ENCODE measurements at regions not wholly inside any gene's neighbourhood (a gene's known extent, or its start where the extent isn't known, plus 50 kb on each side); places are given as distances from the start of the nearest gene placed in this dataset.
A peak's percentile ranks its signal among the peaks of the same experiment; 100 is the strongest.

- no peak for DNase-seq
Observed at GRCh38 chr2:15049096-15049993, 416.8 kb downstream of the LRATD1 start.

GRCh38 chr2:15050483-15050882 lies 418.0 kb downstream of the LRATD1 start:
- DNase-seq, result no peak

- no peak for DNase-seq
Observed at GRCh38 chr2:15053542-15053941, 421.0 kb downstream of the LRATD1 start.

- DNase-seq, result no peak
Observed at GRCh38 chr2:15058015-15058720, 425.7 kb downstream of the LRATD1 start.

GRCh38 chr2:15058721-15059157 lies 426.2 kb downstream of the LRATD1 start:
- DNase-seq, result no peak

GRCh38 chr2:15059870-15060512 lies 427.5 kb downstream of the LRATD1 start:
- DNase-seq, result no peak

GRCh38 chr2:15061268-15061667 lies 428.8 kb downstream of the LRATD1 start:
- DNase-seq, result no peak

GRCh38 chr2:15066138-15066537 lies 433.6 kb downstream of the LRATD1 start:
- DNase-seq, result no peak

GRCh38 chr2:15069149-15069548 lies 436.6 kb downstream of the LRATD1 start:
- no peak for DNase-seq

- DNase-seq, result no peak
Observed at GRCh38 chr2:15072836-15073235, 440.3 kb downstream of the LRATD1 start.

- DNase-seq, result no peak
Observed at GRCh38 chr2:15073664-15074063, 441.1 kb downstream of the LRATD1 start.

GRCh38 chr2:15074319-15074718 lies 441.8 kb downstream of the LRATD1 start:
- DNase-seq, result no peak

GRCh38 chr2:15074751-15075700 lies 442.5 kb downstream of the LRATD1 start:
- DNase-seq, result no peak

GRCh38 chr2:15076668-15077067 lies 444.2 kb downstream of the LRATD1 start:
- DNase-seq, result no peak

- no peak for DNase-seq
Observed at GRCh38 chr2:15081356-15081755, 448.8 kb downstream of the LRATD1 start.

GRCh38 chr2:15082105-15083058 lies 449.9 kb downstream of the LRATD1 start:
- no peak for DNase-seq

- no peak for DNase-seq
Observed at GRCh38 chr2:15084826-15085489, 452.4 kb downstream of the LRATD1 start.

- no peak for DNase-seq
Observed at GRCh38 chr2:15092181-15092580, 459.7 kb downstream of the LRATD1 start.

GRCh38 chr2:15092691-15093090 lies 460.2 kb downstream of the LRATD1 start:
- no peak for DNase-seq

- DNase-seq, result peak; percentile 18
Observed at GRCh38 chr2:15094161-15094560, 461.6 kb downstream of the LRATD1 start.

- DNase-seq, result no peak
Observed at GRCh38 chr2:15096873-15097272, 464.3 kb downstream of the NBAS start.
